AG09309 (cell line): ENCODE measurements at regions not wholly inside any gene's neighbourhood (a gene's known extent, or its start where the extent isn't known, plus 50 kb on each side); places are given as distances from the start of the nearest gene placed in this dataset.

Experiments
- DNase-seq: peaks from one replicate; pipeline ENCODE4 v3.0.0-alpha.2; 2010; ENCODE audit warnings: low read depth
- H3K4me3 ChIP-seq: 2 replicates; pipeline ENCODE4 v1.5.1; 2011; ENCODE audit warnings: mild to moderate bottlenecking, low read depth, low read length, moderate library complexity; ENCODE audit not compliant: control insufficient read depth
- CTCF ChIP-seq: IDR thresholded peaks from 2 replicates; pipeline ENCODE4 v1.5.1; 2011; ENCODE audit warnings: mild to moderate bottlenecking, low read depth, low read length, inconsistent platforms; ENCODE audit not compliant: insufficient read depth, control insufficient read depth; ENCODE audit errors: missing control alignments

GRCh38 chr18:7456376-7456775 lies 110.7 kb upstream of the PTPRM start:
- no peak for DNase-seq
- no peak overlapping the region for H3K4me3 ChIP-seq
- TF ChIP-seq CTCF, result no peak

DNA sequence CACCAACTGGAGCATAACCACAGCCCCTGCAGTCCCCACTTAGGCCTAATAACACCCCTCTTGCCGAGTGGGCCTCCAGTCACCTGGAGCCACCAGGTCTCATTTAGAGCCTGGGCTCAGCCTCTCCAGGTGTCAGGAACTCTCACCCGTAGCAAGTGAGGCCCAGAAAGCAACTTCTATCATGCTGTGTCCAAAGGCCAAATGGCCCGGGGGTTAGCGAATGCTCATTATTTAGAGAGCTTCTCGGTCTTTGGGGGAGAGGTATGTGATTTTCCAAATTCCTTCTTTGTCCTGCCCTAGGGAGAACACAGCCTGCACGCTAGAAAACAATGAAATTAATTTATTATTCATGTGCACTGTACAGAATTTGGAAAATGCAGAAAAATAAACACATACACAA lies 109.9 kb upstream of the PTPRM start:
- no peak overlapping the region for H3K4me3 ChIP-seq
- no peak for DNase-seq
- TF ChIP-seq CTCF, result no peak

DNA sequence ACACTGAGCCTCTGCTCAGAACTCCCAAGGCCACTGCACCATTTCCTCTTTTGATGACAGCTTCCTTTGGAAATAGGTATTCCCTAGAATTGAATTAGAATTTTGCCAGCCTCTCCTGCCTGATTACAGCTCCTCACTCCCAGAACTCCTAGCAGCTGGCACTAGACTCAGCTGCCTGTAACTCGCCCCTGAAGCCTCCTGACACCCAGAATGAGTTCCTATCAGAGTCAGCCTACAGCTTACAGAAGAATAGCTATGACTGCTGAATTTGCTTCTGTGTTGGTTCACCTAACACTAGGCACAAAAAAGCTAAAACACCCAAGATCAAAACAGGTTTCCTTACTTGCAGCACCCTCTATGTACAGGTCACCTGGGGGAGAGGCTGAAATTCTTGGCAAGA lies 108.2 kb upstream of the PTPRM start:
- TF ChIP-seq CTCF, result no peak
- no peak for DNase-seq
- no peak overlapping the region for H3K4me3 ChIP-seq

DNA sequence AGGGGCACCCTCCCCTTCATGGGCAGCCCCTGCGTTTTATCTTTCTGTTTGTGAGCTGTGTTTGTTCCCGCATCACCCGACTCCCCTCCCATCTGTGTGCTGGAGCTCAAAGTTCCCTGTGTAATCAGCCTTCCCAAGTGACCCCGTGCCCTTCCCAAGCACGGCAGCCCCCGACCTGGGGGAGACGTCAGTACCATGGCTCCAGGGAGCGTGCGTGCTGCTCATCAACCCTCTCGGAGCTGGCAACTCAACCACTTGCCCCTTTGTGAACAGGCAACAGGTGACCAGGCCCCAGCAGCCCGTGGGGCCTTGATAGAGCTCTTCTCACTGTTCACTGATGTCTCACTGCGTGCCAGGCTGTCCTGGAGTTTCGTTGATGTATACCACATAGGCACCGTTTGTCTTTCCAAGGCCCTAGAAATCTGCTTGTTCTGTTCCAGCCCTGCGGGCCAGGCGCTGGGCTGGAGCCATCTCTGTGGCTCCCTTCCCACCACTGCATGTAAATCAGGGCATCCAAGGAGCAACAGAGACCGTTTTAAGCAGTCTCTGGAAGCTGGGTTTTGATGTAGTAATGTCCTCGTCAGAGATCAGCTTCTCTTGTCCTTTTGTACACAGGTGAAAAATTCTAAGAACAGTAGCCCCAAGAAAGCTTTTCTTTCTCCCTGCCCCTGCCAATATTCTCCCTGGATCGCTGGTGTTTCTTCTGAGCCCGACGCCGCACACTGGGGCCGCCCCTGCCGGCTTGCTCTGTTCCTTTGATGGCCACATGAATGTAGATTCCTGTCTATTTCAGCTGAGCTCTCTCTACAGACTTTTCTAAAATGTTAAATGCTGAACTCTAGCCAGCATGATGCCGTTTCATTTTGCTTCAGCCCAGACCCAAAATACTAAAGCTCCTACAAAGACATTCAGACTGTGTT lies 107.0 kb upstream of the PTPRM start:
- no peak overlapping the region; the same call in 1 of the 2 replicates for H3K4me3 ChIP-seq
- no peak for TF ChIP-seq CTCF
- no peak for DNase-seq

DNA sequence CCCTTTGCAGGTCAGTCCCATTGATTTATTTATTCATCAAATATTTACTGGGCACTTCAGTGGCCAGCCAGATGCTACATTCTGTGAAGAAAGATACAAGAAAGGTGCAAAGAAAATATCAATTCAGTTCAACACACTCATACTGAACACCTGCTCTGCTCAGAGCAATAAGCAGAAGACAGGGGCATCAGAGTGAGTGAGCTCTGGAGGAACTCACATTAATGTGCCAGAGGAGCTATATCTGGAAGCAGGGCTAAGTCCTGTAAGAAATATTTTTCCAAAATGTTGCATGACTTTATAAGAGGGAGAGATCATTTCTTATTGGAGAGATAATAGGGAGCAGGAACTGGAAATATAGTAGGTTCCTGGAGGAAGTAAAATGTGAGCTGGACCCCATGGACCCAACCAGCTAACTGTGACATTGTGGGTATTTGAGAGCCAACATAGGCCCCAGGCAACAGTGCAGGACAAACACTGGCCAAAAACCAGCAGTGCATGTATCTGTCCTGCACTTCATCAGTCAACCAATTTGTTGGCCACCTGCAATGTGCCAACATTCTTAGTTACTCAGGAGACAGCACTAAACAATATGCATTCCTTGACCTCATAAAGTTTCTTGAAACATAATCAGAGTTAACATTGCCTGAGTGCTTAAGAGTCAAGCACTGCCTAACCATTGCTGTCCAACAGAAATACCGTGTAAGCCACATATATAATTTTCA lies 102.7 kb upstream of the PTPRM start:
- DNase-seq, result no peak
- H3K4me3 ChIP-seq, result no peak overlapping the region
- TF ChIP-seq CTCF, result no peak

DNA sequence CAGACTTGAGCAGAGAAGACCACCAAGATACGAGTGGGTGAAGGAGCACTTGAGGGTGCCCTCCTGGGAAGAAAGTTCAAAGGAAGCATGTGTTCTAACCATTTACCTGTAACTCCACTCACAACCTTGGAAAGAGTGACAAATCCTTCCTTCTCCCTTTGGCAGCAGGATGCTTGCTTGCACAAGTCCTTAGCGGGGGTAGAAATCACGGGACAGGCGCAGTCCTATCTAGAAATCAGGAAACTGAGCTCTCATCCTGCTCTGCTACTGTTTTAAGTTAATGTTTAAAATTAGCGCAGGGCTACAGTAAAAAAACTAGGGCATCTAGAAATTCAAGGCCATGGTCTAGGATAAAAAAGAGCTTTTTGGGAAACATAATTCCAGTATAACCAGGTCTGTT lies 100.9 kb upstream of the PTPRM start:
- no peak overlapping the region for H3K4me3 ChIP-seq
- no peak for TF ChIP-seq CTCF

More for the DNA sequence above, 100.9 kb upstream of the PTPRM start:
- no peak for DNase-seq
